Stomach (tissue), 8 donors: ENCODE measurements at regions not wholly inside any gene's neighbourhood (a gene's known extent, or its start where the extent isn't known, plus 50 kb on each side); places are given as distances from the start of the nearest gene placed in this dataset.
"Not testable (repeated sequence)": the region's sequence is repeated elsewhere in the genome, so short reads cannot be mapped to it uniquely, and the experiment has no call there.

ENCODE experiments used
- DNase-seq, 2 donors: peaks; one replicate each; pipeline versions ENCODE4 v3.0.0 to v3.0.0-alpha.2; 2013 to 2019
- H3K27ac ChIP-seq, 5 donors: fragments of 200-600 bp in 4 of 5; sonication (generic) in 4 of 5; one replicate each; pipeline ENCODE4 v1.5.1; 2013 to 2019; ENCODE audit warnings: mild to moderate bottlenecking in 1 of 5, moderate library complexity in 1 of 5
- H3K27me3 ChIP-seq, 3 donors: fragments of 200-600 bp; sonication (generic); one replicate each; pipeline ENCODE4 v1.5.1; 2017 to 2019; ENCODE audit warnings: mixed run types in 1 of 3
- H3K36me3 ChIP-seq, 4 donors: fragments of 200-600 bp; sonication (generic); 1 replicate in 3 of 4; 2 replicates in 1 of 4; pipeline ENCODE4 v1.5.1; 2016 to 2019
- H3K4me1 ChIP-seq, 4 donors: fragments of 200-600 bp; sonication (generic); one replicate each; pipeline ENCODE4 v1.5.1; 2016 to 2019
- H3K4me3 ChIP-seq, 4 donors: fragments of 200-600 bp; sonication (generic) in 3 of 4; one replicate each; pipeline ENCODE4 v1.5.1; 2016 to 2019; ENCODE audit warnings: mild to moderate bottlenecking in 1 of 4
- H3K9me3 ChIP-seq, 4 donors: fragments of 200-600 bp; sonication (generic); one replicate each; pipeline ENCODE4 v1.5.1; 2016 to 2019
- EP300 ChIP-seq: sonication (generic); formaldehyde crosslinking; IDR thresholded peaks from one replicate; pipeline ENCODE4 v1.6.1; 2017; ENCODE audit warnings: antibody characterized with exemption
- POLR2A ChIP-seq, 4 donors: fragments of 450-650 bp; IDR thresholded peaks; one replicate each; pipeline ENCODE4 v1.6.1; 2016; ENCODE audit warnings: antibody characterized with exemption in 4 of 4, control low read depth in 2 of 4, mild to moderate bottlenecking in 1 of 4, moderate library complexity in 1 of 4
- POLR2AphosphoS5 ChIP-seq, 3 donors: sonication (generic); formaldehyde crosslinking; IDR thresholded peaks; one replicate each; pipeline ENCODE4 v1.6.1; 2016; ENCODE audit warnings: antibody characterized with exemption in 3 of 3
- WGBS, 5 donors: extraction: QIAGEN DNeasy Blood & Tissue Kit in 3 of 5; methylation state at CpG; one replicate each; pipeline versions ENCODE4 v1.1.5 to v1.1.7; 2013 to 2018; 5-methylcytosine and 5-hydroxymethylcytosine counted together
- intact Hi-C: fragments of 100-400 bp; cut with DNase I; formaldehyde crosslinking; loops from one replicate; pipeline ENCODE4 v1.15.1; 2023; ENCODE audit warnings: low total_unique reads
- TF ChIP-seq, protein P1 (sequence below), 7 experiments: fragments of 450-650 bp in 4 of 7; fragments of 200-600 bp in 3 of 7; sonication (generic) in 3 of 7; IDR thresholded peaks; one replicate each; pipeline ENCODE4 v1.5.1; 2016 to 2019; ENCODE audit warnings: antibody characterized with exemption in 7 of 7, control low read depth in 2 of 7, mild to moderate bottlenecking in 1 of 7
- donor health status: healthy with polysubstance abuse.
- donor health status: Bipolar disorder and iron deficiency.
- donor health status: healthy.

- H3K27ac ChIP-seq: no peak overlapping the region
- H3K4me3 ChIP-seq: no peak overlapping the region
- WGBS, 5 donors: 32 to 50% (median 40%) methylated on average over 6 of the region's 6 CpGs
- no peak for DNase-seq
- no peak for TF ChIP-seq POLR2AphosphoS5 (IDR thresholded peaks at IDR 0.05)
- TF ChIP-seq, protein P1, sequence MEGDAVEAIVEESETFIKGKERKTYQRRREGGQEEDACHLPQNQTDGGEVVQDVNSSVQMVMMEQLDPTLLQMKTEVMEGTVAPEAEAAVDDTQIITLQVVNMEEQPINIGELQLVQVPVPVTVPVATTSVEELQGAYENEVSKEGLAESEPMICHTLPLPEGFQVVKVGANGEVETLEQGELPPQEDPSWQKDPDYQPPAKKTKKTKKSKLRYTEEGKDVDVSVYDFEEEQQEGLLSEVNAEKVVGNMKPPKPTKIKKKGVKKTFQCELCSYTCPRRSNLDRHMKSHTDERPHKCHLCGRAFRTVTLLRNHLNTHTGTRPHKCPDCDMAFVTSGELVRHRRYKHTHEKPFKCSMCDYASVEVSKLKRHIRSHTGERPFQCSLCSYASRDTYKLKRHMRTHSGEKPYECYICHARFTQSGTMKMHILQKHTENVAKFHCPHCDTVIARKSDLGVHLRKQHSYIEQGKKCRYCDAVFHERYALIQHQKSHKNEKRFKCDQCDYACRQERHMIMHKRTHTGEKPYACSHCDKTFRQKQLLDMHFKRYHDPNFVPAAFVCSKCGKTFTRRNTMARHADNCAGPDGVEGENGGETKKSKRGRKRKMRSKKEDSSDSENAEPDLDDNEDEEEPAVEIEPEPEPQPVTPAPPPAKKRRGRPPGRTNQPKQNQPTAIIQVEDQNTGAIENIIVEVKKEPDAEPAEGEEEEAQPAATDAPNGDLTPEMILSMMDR (IDR thresholded peaks at IDR 0.05): no peak
- TF ChIP-seq POLR2A (IDR thresholded peaks at IDR 0.05): no peak
- no peak for TF ChIP-seq EP300
- peaks cover 0 to 13% (median 0%) of the 10 kb centered on the region in 3 donors for H3K27me3 ChIP-seq
- no peaks in the 10 kb centered on the region for H3K36me3 ChIP-seq
- no peaks in the 10 kb centered on the region for H3K9me3 ChIP-seq
- intact Hi-C loops: no loop called here
- H3K4me1 ChIP-seq: no peaks in the 10 kb centered on the region
These were observed 71.3 kb upstream of the PODXL start for GRCh38 chr7:131627735-131628190.

- Histone ChIP-seq H3K27me3 (peaks cover 0 to 13% (median 0%) of the 10 kb centered on the region in 3 donors), H3K4me1 (no peaks in the 10 kb centered on the region), H3K9me3 (no peaks in the 10 kb centered on the region), H3K36me3 (no peaks in the 10 kb centered on the region), H3K4me3 (no peak overlapping the region), H3K27ac (no peak overlapping the region)
- 72 to 88% (median 80%) methylated on average over 6 of the region's 6 CpGs for WGBS, 5 donors
- no peak for DNase-seq
- intact Hi-C loops: no loop called here
- TF ChIP-seq EP300 (no peak), POLR2AphosphoS5 (IDR thresholded peaks at IDR 0.05) (no peak)
These were observed 70.2 kb upstream of the PODXL start for GRCh38 chr7:131626643-131627042.

DNA sequence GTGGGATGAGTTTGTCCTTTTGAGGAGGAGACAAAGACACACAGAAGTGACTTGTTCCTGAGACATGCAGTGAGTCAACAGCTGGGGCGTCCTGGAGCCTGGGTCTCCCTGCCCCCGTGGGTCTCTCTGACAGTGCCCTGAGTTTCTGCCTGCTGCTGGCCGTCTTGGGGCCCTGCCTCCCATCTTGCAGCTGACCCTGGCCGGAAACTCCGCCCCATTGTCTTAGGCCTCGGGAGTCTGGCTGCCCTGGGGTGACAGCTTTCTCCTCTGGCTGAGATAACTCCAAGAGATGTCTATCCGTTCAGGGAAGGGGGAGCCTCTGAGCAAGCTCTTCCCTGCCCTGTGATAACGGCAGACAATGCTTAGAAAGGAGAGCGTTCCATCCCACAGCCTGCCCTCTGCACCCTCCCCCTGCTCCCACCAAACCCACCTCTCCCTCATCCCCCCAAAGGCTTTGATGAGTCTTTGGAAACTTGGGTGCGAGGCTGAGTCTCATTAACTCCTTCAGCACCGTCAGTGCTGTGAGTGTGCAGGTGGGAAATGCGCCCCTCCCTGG is 69.5 kb upstream of the PODXL start:
- no peak overlapping the region for H3K4me3 ChIP-seq
- no peaks in the 10 kb centered on the region for H3K9me3 ChIP-seq
- H3K27ac ChIP-seq: peak overlapping the region in 1 of 5 donors; percentile 27
- DNase-seq: peak in 1 of 2 donors; percentile 37
- H3K36me3 ChIP-seq: no peaks in the 10 kb centered on the region
- 41 to 51% (median 49%) methylated on average over 12 of the region's 12 CpGs for WGBS, 5 donors
- H3K4me1 ChIP-seq: no peaks in the 10 kb centered on the region
- intact Hi-C loops: no loop called here
- peaks cover 0 to 9% (median 0%) of the 10 kb centered on the region in 3 donors for H3K27me3 ChIP-seq
- TF ChIP-seq, protein P1 (IDR thresholded peaks at IDR 0.05): no peak
- no peak for TF ChIP-seq POLR2A (IDR thresholded peaks at IDR 0.05)
- no peak for TF ChIP-seq POLR2AphosphoS5 (IDR thresholded peaks at IDR 0.05)
- TF ChIP-seq EP300: no peak

DNA sequence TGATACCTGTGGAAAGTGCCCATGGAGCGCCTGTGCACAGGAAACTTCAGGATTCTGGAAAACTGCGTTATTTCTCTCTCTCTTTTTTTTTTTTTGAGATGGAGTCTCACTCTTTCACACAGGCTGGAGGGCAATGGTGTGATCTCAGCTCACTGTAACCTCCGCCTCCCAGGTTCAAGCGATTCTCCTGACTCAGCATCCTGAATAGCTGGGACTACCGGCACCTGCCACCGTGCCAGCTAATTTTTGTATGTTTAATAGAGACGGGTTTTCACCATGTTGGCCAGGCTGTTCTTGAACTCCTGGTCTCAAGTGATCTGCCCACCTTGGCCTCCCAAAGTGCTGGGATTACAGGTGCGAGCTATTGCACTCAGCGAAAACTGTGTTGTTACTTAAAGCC is 68.9 kb upstream of the PODXL start:
- DNase-seq, H3K4me1 ChIP-seq, H3K4me3 ChIP-seq, H3K36me3 ChIP-seq, H3K9me3 ChIP-seq, H3K27me3 ChIP-seq, intact Hi-C loops: not testable (repeated sequence)
- WGBS, 5 donors: 84 to 97% (median 90%) methylated on average over 9 of the region's 9 CpGs
- peak overlapping the region in 1 of 5 donors; percentile 27 for H3K27ac ChIP-seq

DNA sequence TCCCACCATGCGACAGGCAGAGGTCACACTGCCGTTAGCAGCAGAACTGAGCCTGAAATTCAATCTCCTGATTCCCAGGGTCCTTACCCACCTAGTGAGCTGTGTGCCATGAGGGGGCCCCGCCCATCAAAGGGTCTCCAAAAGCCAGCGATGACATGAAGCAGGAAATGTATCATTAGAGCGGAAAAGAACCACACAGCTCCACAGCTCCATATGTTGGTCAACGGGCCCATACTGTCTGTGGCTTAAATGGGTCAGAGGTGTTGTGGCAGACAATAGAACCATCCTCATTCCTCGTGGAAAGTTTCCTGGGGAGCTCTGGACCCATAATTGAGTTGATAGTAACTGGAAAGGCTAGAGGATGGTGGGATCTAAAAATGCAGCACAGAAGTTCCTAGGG is 68.1 kb upstream of the PODXL start:
- Histone ChIP-seq H3K36me3 (no peaks in the 10 kb centered on the region), H3K27ac (no peak overlapping the region), H3K4me3 (no peak overlapping the region), H3K9me3 (no peaks in the 10 kb centered on the region), H3K4me1 (no peaks in the 10 kb centered on the region), H3K27me3 (no peaks in the 10 kb centered on the region)
- 79 to 84% (median 82%) methylated on average over 7 of the region's 7 CpGs for WGBS, 5 donors
- intact Hi-C loops: no loop called here
- TF ChIP-seq POLR2A (IDR thresholded peaks at IDR 0.05) (no peak), EP300 (no peak), POLR2AphosphoS5 (IDR thresholded peaks at IDR 0.05) (no peak)
- TF ChIP-seq, protein P1 (IDR thresholded peaks at IDR 0.05): no peak
- DNase-seq: no peak
